A172 (cell line): ENCODE measurements at regions not wholly inside any gene's neighbourhood (a gene's known extent, or its start where the extent isn't known, plus 50 kb on each side); places are given as distances from the start of the nearest gene placed in this dataset.

Source experiments
- DNase-seq: peaks from one replicate; pipeline ENCODE4 v3.0.0-alpha.2; 2015; ENCODE audit warnings: low spot score

GRCh38 chr4:30450474-30450873 lies 269.7 kb upstream of the PCDH7 start:
- no peak for DNase-seq

GRCh38 chr4:30454504-30454903 lies 265.7 kb upstream of the PCDH7 start:
- DNase-seq: no peak

GRCh38 chr4:30456716-30457115 lies 263.5 kb upstream of the PCDH7 start:
- DNase-seq: no peak

- DNase-seq: no peak
These were observed 259.4 kb upstream of the PCDH7 start for GRCh38 chr4:30460818-30461217.

- DNase-seq: no peak
These were observed 259.0 kb upstream of the PCDH7 start for GRCh38 chr4:30461218-30461617.

GRCh38 chr4:30462445-30463090 lies 257.6 kb upstream of the PCDH7 start:
- DNase-seq: no peak

GRCh38 chr4:30471861-30472260 lies 248.3 kb upstream of the PCDH7 start:
- no peak for DNase-seq

GRCh38 chr4:30473225-30473624 lies 246.9 kb upstream of the PCDH7 start:
- no peak for DNase-seq

GRCh38 chr4:30495251-30495650 lies 224.9 kb upstream of the PCDH7 start:
- DNase-seq: no peak

- DNase-seq: no peak
These were observed 224.4 kb upstream of the PCDH7 start for GRCh38 chr4:30495651-30496310.

GRCh38 chr4:30511751-30512150 lies 208.4 kb upstream of the PCDH7 start:
- no peak for DNase-seq

GRCh38 chr4:30518211-30518610 lies 202.0 kb upstream of the PCDH7 start:
- no peak for DNase-seq

GRCh38 chr4:30525662-30526315 lies 194.4 kb upstream of the PCDH7 start:
- DNase-seq: no peak

- peak; percentile 27 for DNase-seq
These were observed 184.9 kb upstream of the PCDH7 start for GRCh38 chr4:30535255-30535654.

- DNase-seq: peak; percentile 57
These were observed 183.9 kb upstream of the PCDH7 start for GRCh38 chr4:30536231-30536630.

- DNase-seq: peak; percentile 91
These were observed 182.7 kb upstream of the PCDH7 start for GRCh38 chr4:30537456-30537855.

- peak; percentile 12 for DNase-seq
These were observed 181.4 kb upstream of the PCDH7 start for GRCh38 chr4:30538794-30539193.

- no peak for DNase-seq
These were observed 177.1 kb upstream of the PCDH7 start for GRCh38 chr4:30543057-30543456.

GRCh38 chr4:30553151-30553550 lies 167.0 kb upstream of the PCDH7 start:
- DNase-seq: peak; percentile 32

- peak; percentile 74 for DNase-seq
These were observed 166.5 kb upstream of the PCDH7 start for GRCh38 chr4:30553706-30554105.

- DNase-seq: no peak
These were observed 164.4 kb upstream of the PCDH7 start for GRCh38 chr4:30555775-30556174.

- DNase-seq: no peak
These were observed 160.7 kb upstream of the PCDH7 start for GRCh38 chr4:30559481-30559880.

- no peak for DNase-seq
These were observed 133.3 kb upstream of the PCDH7 start for GRCh38 chr4:30586850-30587249.
